ENCODE measurements at regions not wholly inside any gene's neighbourhood (a gene's known extent, or its start where the extent isn't known, plus 50 kb on each side); places are given as distances from the start of the nearest gene placed in this dataset.

GRCh38 chr2:196504788-196505187 lies 134.7 kb upstream of the CCDC150 start:
- TF ChIP-seq CTCF (conservative IDR thresholded peaks at IDR 0.05 in 1 of 2, IDR thresholded peaks at IDR 0.05 in 1 of 2; ENCODE audit: low read depth in 1 of 2, low read length in 2 of 2) = no peak
- TF ChIP-seq EZH2 (IDR thresholded peaks at IDR 0.05; ENCODE audit: low read length, missing control alignments) = no peak
